Urinary bladder (tissue), 3 donors: ENCODE measurements at regions not wholly inside any gene's neighbourhood (a gene's known extent, or its start where the extent isn't known, plus 50 kb on each side); places are given as distances from the start of the nearest gene placed in this dataset.

Experiments used
- DNase-seq: peaks from one replicate; pipeline ENCODE4 v3.0.0-alpha.2; 2015; ENCODE audit errors: extremely low spot score
- H3K27ac ChIP-seq: one replicate; pipeline ENCODE4 v1.5.1; 2013; ENCODE audit warnings: low read depth, mild to moderate bottlenecking, moderate library complexity
- H3K36me3 ChIP-seq: one replicate; pipeline ENCODE4 v1.6.1; 2013; ENCODE audit warnings: mild to moderate bottlenecking, moderate library complexity; ENCODE audit not compliant: insufficient read depth
- H3K4me1 ChIP-seq: one replicate; pipeline ENCODE4 v1.6.1; 2013; ENCODE audit warnings: mild to moderate bottlenecking, moderate library complexity; ENCODE audit not compliant: insufficient read depth
- H3K4me3 ChIP-seq: one replicate; pipeline ENCODE4 v1.5.1; 2013; ENCODE audit warnings: low read depth, low read length
- WGBS: extraction: QIAGEN DNeasy Blood & Tissue Kit; methylation state at CpG from one replicate; pipeline ENCODE4 v1.1.7; 2013; 5-methylcytosine and 5-hydroxymethylcytosine counted together
- donor health status: healthy with polysubstance abuse.
- donor health status: healthy.

- no peak overlapping the region for H3K4me3 ChIP-seq
- H3K4me1 ChIP-seq = no peaks in the 10 kb centered on the region
- no peaks in the 10 kb centered on the region for H3K36me3 ChIP-seq
- H3K27ac ChIP-seq = no peak overlapping the region
- DNase-seq = no peak
- WGBS = 54% methylated on average over 2 of the region's 2 CpGs
Measured at GRCh38 chr12:16719713-16720416, 113.9 kb upstream of the LMO3 start.

- H3K27ac ChIP-seq = no peak overlapping the region
- WGBS = 52% methylated on average over 5 of the region's 5 CpGs
Measured at GRCh38 chr12:16716928-16717327, 111.0 kb upstream of the LMO3 start.

GRCh38 chr12:16692099-16692498 lies 86.1 kb upstream of the LMO3 start:
- Histone ChIP-seq H3K27ac (no peak overlapping the region), H3K4me3 (no peak overlapping the region), H3K4me1 (no peaks in the 10 kb centered on the region), H3K36me3 (no peaks in the 10 kb centered on the region)
- WGBS = 89% methylated on average over 3 of the region's 3 CpGs
- DNase-seq = no peak

More at GRCh38 chr12:16716928-16717327, 111.0 kb upstream of the LMO3 start:
- DNase-seq = no peak
- Histone ChIP-seq H3K4me3 (no peak overlapping the region), H3K4me1 (no peaks in the 10 kb centered on the region), H3K36me3 (no peaks in the 10 kb centered on the region)

GRCh38 chr12:16691624-16692023 lies 85.7 kb upstream of the LMO3 start:
- Histone ChIP-seq H3K27ac (no peak overlapping the region), H3K36me3 (no peaks in the 10 kb centered on the region), H3K4me3 (no peak overlapping the region), H3K4me1 (no peaks in the 10 kb centered on the region)
- no peak for DNase-seq
- WGBS = 84% methylated on average over 2 of the region's 2 CpGs

- Histone ChIP-seq H3K4me1 (no peaks in the 10 kb centered on the region), H3K4me3 (no peak overlapping the region), H3K27ac (no peak overlapping the region), H3K36me3 (no peaks in the 10 kb centered on the region)
- no peak for DNase-seq
- WGBS = 73% methylated on average over 1 of the region's 1 CpG
Measured at GRCh38 chr12:16688200-16688599, 82.2 kb upstream of the LMO3 start.

GRCh38 chr12:16685107-16685506 lies 79.1 kb upstream of the LMO3 start:
- 84% methylated on average over 4 of the region's 4 CpGs for WGBS
- H3K4me3 ChIP-seq = no peak overlapping the region
- no peak overlapping the region for H3K27ac ChIP-seq
- H3K4me1 ChIP-seq = no peaks in the 10 kb centered on the region
- no peak for DNase-seq
- H3K36me3 ChIP-seq = no peaks in the 10 kb centered on the region

GRCh38 chr12:16681196-16681595 lies 75.2 kb upstream of the LMO3 start:
- no peak for DNase-seq
- no peak overlapping the region for H3K27ac ChIP-seq

GRCh38 chr12:16675438-16675837 lies 69.5 kb upstream of the LMO3 start:
- Histone ChIP-seq H3K4me1 (no peaks in the 10 kb centered on the region), H3K36me3 (no peaks in the 10 kb centered on the region), H3K4me3 (no peak overlapping the region), H3K27ac (no peak overlapping the region)
- DNase-seq = no peak
- WGBS = 40% methylated on average over 3 of the region's 3 CpGs

More at GRCh38 chr12:16681196-16681595, 75.2 kb upstream of the LMO3 start:
- Histone ChIP-seq H3K4me3 (no peak overlapping the region), H3K36me3 (no peaks in the 10 kb centered on the region), H3K4me1 (no peaks in the 10 kb centered on the region)

- 75% methylated on average over 2 of the region's 2 CpGs for WGBS
- H3K4me3 ChIP-seq = no peak overlapping the region
- no peaks in the 10 kb centered on the region for H3K36me3 ChIP-seq
- H3K4me1 ChIP-seq = no peaks in the 10 kb centered on the region
- no peak for DNase-seq
- no peak overlapping the region for H3K27ac ChIP-seq
Measured at GRCh38 chr12:16674885-16675284, 68.9 kb upstream of the LMO3 start.

GRCh38 chr12:16670456-16671050 lies 64.6 kb upstream of the LMO3 start:
- Histone ChIP-seq H3K27ac (no peak overlapping the region), H3K4me1 (no peaks in the 10 kb centered on the region), H3K36me3 (no peaks in the 10 kb centered on the region), H3K4me3 (no peak overlapping the region)
- WGBS = 83% methylated on average over 2 of the region's 2 CpGs
- no peak for DNase-seq

GRCh38 chr12:16669756-16670155 lies 63.8 kb upstream of the LMO3 start:
- Histone ChIP-seq H3K4me1 (no peaks in the 10 kb centered on the region), H3K27ac (no peak overlapping the region), H3K36me3 (no peaks in the 10 kb centered on the region), H3K4me3 (no peak overlapping the region)
- DNase-seq = no peak
- 32% methylated on average over 1 of the region's 1 CpG for WGBS

- no peak for DNase-seq
- no peaks in the 10 kb centered on the region for H3K36me3 ChIP-seq
- H3K4me3 ChIP-seq = no peak overlapping the region
- no peaks in the 10 kb centered on the region for H3K4me1 ChIP-seq
- WGBS = 71% methylated on average over 2 of the region's 2 CpGs
- no peak overlapping the region for H3K27ac ChIP-seq
Measured at GRCh38 chr12:16668198-16668597, 62.2 kb upstream of the LMO3 start.

- no peaks in the 10 kb centered on the region for H3K4me1 ChIP-seq
- H3K4me3 ChIP-seq = no peak overlapping the region
- H3K36me3 ChIP-seq = no peaks in the 10 kb centered on the region
- no peak for DNase-seq
- WGBS = 66% methylated on average over 1 of the region's 1 CpG
- H3K27ac ChIP-seq = no peak overlapping the region
Measured at GRCh38 chr12:16658699-16659098, 52.7 kb upstream of the LMO3 start.
